ENCODE measurements at regions not wholly inside any gene's neighbourhood (a gene's known extent, or its start where the extent isn't known, plus 50 kb on each side); places are given as distances from the start of the nearest gene placed in this dataset.
"Not testable (repeated sequence)": the region's sequence is repeated elsewhere in the genome, so short reads cannot be mapped to it uniquely, and the experiment has no call there.

DNA sequence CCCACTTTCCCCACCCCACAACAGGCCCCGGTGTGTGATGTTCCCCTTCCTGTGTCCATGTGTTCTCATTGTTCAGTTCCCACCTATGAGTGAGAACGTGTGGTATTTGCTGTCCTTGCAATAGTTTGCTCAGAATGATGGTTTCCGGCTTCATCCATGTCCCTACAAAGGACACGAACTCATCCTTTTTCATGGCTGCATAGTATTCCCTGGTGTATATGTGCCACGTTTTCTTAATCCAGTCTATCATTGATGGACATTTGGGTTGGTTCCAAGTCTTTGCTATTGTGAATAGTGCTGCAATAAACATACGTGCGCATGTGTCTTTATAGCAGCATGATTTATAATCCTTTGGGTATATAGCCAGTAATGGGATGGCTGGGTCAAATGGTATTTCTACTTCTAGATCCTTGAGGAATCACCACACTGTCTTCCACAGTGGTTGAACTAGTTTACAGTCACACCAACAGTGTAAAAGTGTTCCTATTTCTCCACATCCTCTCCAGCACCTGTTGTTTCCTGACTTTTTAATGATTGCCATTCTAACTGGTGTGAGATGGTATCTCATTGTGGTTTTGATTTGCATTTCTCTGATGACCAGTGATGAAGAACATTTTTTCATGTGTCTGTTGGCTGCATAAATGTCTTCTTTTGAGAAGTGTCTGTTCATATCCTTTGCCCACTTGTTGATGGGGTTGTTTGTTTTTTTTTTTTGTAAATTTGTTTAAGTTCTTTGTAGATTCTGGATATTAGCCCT lies 124.5 kb downstream of the TANC2 start:
- TF ChIP-seq, protein P1, sequence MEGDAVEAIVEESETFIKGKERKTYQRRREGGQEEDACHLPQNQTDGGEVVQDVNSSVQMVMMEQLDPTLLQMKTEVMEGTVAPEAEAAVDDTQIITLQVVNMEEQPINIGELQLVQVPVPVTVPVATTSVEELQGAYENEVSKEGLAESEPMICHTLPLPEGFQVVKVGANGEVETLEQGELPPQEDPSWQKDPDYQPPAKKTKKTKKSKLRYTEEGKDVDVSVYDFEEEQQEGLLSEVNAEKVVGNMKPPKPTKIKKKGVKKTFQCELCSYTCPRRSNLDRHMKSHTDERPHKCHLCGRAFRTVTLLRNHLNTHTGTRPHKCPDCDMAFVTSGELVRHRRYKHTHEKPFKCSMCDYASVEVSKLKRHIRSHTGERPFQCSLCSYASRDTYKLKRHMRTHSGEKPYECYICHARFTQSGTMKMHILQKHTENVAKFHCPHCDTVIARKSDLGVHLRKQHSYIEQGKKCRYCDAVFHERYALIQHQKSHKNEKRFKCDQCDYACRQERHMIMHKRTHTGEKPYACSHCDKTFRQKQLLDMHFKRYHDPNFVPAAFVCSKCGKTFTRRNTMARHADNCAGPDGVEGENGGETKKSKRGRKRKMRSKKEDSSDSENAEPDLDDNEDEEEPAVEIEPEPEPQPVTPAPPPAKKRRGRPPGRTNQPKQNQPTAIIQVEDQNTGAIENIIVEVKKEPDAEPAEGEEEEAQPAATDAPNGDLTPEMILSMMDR (IDR thresholded peaks at IDR 0.05; ENCODE audit: insufficient read depth, low read length, poor library complexity, severe bottlenecking): not testable (repeated sequence)
- TF ChIP-seq EZH2phosphoT487 (conservative IDR thresholded peaks at IDR 0.05; ENCODE audit: low read length): not testable (repeated sequence)
